ENCODE measurements at regions not wholly inside any gene's neighbourhood (a gene's known extent, or its start where the extent isn't known, plus 50 kb on each side); places are given as distances from the start of the nearest gene placed in this dataset.
"Not testable (repeated sequence)": the region's sequence is repeated elsewhere in the genome, so short reads cannot be mapped to it uniquely, and the experiment has no call there.

DNA sequence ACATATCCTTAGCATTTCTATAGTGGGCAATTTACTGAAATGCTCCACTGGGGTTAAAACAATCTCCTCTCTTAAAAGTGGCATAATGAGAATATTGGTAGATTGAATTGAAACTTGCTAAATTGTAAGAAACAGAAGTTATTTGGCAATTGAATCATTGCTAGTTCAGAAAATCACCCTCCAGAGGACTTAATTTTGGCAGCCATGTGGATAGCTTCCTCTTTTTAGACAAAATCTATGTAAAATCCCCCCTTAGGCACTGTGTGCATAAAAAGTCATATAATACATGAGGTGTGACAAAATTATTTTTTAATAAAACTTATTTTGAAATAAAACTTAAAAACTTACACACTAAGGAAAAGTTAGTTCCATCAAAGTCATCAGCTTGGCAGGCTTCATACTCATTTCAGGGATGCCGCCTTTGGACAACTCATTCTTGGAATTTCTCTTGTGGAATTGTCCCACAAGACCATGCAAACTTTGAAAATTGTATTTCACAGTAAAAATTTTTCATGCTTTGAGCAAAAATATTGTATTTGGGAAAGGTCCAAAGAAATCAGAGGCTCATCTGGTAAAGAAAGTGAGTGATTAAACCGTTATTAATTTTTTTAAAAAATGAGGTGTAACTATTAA lies 473.0 kb downstream of the BCKDHB start:
- DNase-seq (ENCODE audit: low spot score), result no peak
- intact Hi-C loops (cut with DNase I), result no loop called here

DNA sequence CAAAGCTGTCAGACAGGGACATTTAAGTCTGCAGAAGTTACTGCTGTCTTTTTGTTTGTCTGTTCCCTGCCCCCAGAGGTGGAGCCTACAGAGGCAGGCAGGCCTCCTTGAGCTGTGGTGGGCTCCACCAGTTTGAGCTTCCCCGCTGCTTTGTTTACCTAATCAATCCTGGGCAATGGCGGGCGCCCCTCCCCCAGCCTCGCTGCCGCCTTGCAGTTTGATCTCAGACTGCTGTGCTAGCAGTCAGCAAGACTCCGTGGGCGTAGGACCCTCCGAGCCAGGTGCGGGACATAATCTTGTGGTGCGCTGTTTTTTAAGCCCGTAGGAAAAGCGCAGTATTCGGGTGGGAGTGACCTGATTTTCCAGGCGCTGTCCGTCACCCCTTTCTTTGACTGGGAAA lies 466.8 kb downstream of the BCKDHB start:
- intact Hi-C loops (cut with DNase I); DNase-seq (ENCODE audit: low spot score): not testable (repeated sequence)

DNA sequence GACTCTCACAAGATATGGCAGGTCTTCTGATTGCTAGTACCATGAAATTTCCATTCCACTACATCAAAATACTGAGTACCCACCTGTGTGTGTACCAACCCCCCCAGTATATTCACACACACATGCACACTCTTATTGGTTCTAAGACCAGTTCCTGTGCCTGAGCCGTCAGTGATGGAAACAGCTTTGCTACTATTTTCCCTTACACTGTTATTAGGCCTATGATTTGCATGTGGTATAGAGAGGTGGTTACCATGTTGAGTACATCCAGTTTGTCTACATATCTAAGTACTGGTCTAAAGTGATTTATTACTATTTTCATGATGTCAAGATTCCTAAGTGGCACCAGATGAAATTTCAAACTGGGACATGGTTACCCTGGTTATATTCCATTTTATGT lies 459.9 kb downstream of the BCKDHB start:
- intact Hi-C loops (cut with DNase I), result no loop called here
- no peak for DNase-seq (ENCODE audit: low spot score)

DNA sequence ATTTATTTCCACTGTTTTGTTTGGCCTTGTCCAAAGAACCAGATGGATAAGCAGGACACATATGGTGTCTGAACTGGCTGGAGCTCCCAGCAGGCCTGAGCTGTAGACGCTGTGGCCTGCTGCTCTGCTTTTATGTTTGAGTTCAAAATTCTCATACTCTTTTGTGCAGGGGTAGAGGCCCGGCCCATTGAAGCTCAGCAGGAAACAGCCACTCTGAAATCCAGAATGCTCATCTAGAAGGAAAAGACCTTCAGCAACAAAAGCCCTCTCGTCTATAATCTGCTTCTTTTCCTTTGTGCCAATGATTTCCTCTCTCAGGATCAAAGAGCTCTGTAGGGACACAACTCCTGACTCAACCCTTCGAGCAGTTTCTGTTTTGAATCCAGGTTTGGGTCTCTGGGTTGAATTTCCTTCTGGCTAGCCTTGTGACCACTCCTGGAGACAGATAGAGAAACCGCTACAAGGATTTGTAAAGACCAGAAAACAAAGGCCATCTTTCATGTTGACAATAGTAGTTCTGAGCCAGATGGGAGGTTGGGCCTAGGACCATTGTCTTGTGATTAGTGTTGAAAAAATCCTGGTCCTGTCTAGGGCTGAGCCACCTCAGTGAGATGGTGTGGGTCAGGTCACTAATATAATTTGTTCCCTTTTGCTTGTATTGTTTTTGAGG lies 446.7 kb downstream of the BCKDHB start:
- intact Hi-C loops (cut with DNase I), result no loop called here

DNA sequence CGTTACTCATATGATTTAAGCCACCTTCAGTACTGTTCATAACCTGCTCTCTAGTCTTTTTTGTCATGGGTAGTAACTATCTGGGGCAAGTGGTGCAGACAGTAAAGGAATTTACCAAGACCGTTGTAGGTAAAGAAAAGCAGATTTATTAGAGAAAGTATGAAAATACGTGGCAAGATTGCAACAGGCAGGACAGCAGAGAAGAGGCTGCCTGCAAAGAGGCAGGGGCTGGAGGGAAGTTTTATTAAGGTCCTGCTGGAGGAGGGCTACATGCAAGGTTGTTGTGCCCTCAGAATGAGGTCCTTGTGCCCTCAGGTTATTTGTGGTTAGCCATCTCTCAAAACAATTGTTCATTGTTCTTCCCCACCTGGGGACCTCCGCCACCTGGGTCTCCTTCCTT lies 444.3 kb downstream of the BCKDHB start:
- intact Hi-C loops (cut with DNase I), result no loop called here
- no peak for DNase-seq (ENCODE audit: low spot score)

More for the DNA sequence above, 446.7 kb downstream of the BCKDHB start:
- DNase-seq (ENCODE audit: low spot score), result no peak

DNA sequence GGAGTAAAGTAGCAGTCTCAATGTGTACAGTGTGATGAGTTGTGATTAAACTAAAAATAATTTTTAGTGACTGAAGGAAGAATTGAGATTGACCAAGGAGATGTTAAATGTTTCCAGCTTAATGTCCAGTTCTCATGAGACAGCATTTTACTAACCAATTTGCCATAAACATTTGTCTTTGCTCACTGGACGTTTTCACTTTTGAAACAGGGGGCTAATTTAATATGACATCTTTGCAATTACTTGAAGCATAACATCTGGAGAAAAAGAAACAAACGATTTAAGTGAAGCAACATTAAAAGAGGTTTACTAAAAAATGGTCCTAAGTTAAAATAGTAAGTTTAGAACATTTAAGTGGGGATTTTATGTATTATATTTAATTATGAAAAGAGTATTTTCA lies 443.8 kb downstream of the BCKDHB start:
- no peak for DNase-seq (ENCODE audit: low spot score)
- intact Hi-C loops (cut with DNase I), result no loop called here

DNA sequence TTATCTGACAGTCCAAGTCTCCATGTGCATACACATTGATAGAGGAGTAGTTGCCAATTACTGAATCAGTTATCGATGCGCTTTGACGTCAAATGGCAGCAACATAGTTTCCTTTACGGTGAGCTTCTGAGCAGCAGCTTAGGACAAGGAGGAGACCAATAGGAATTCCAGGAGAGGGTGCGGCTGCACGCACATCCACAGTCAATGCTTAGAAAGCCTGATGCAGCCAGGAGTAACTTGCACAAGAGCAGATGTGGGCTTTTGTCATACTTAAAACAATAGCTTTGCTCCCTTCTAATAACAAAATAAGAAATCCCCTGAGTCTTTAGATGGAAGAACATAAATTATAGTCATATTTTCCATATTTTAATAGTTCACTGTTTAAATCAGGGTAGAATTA lies 442.1 kb downstream of the BCKDHB start:
- intact Hi-C loops (cut with DNase I), result no loop called here
- DNase-seq (ENCODE audit: low spot score), result no peak

DNA sequence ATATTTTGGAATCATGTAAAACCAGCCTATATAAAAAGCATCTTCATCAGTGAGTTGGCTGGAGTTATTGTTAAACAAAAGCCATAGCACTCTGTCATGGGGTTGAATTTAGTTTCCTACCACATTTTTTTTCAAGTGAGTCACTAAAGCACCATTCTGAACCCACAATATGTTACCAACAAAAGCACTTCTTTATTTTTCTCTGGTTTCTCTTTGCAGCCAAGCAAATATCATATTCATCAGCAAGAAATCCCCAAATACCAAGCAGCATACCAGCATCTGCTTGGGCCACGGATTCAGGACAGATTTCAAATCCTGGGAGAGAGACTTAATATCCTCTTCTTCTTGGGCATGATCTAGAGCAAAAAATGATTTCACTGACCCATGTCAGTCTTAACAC lies 441.4 kb downstream of the BCKDHB start:
- intact Hi-C loops (cut with DNase I), result no loop called here
- no peak for DNase-seq (ENCODE audit: low spot score)

DNA sequence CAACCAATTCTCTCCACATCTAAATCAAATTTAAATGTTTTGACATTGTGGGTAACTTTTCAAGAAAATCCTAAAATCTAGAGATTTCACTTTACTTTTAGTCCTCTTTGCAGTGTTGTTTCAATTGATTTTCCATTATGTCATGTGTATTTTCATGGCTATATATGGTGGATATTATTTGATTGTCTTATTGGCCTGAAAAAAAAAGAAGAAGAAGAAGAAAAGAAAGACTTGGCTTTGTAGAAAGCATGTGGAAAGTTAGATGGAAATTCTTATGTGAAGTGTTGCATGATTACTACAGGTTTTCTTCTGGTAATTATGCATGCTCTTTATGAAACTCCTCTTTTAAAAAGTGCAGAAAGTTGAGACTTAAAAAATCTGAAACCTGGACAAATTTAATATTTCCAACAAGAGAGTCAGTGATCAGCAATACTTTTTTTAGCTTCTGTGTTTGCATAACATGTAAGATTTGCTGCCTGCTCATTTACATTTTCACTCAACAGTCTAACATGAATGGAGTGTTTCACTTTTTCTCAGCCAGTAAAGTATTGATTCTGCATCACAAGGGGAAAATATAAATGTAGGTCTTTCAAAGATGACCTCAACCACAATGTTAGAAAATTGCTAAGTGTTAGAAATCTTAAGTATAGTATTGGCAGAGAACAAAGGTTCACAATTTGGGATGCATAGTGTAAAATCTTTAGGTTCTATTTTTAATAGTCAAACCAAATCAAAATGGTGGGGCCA lies 438.7 kb downstream of the BCKDHB start:
- no peak for DNase-seq (ENCODE audit: low spot score)
- intact Hi-C loops (cut with DNase I), result no loop called here

DNA sequence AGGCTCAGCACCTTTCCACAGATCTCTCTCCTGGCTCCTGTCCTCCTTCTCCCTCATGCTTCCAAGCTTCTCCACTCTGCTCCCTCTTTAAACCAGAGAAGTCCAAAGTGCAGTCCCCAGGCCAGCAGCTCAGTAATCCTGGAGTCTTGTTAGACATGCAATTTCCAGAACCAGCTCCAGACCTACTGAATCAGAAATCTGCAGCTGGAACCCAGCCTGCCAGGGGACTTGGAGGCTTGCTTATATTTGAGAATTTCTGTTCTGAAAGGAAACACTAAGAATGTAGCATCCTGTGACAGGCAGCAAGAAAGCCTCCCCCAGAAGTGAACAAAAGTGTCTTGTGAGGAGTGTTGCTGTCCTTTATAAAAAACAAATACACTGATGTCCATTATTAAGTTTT lies 438.1 kb downstream of the BCKDHB start:
- intact Hi-C loops (cut with DNase I), result no loop called here
- DNase-seq (ENCODE audit: low spot score), result no peak

DNA sequence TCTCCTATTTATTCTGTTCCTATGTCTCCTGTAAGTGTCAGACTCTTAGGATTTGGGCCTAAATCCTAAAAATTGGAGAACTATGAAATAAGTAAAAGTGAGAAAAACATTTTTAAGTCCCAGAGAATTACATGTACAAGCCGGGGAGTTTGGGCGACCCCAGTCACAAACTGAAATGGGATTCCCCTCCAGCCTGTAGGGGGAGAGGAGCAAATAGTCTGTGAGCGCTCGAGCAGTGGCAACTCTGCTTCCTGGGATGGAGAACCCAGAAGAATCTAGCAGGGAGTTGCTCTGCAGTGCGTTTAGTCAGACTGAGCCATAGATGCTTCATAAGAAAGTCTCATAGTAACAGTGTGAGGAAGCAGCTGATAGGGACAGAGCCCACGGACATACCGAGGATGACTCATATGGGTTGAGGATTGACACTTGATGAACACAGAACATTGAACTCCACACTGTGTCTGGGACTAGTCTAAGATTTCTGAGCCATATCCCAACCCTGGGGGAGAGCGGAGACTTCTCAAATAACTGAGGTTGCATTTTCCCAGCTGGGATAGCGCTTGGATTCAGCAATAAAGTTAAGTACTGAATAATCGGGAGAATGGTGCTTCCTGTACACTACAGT lies 437.2 kb downstream of the BCKDHB start:
- no peak for DNase-seq (ENCODE audit: low spot score)
- intact Hi-C loops (cut with DNase I), result no loop called here

DNA sequence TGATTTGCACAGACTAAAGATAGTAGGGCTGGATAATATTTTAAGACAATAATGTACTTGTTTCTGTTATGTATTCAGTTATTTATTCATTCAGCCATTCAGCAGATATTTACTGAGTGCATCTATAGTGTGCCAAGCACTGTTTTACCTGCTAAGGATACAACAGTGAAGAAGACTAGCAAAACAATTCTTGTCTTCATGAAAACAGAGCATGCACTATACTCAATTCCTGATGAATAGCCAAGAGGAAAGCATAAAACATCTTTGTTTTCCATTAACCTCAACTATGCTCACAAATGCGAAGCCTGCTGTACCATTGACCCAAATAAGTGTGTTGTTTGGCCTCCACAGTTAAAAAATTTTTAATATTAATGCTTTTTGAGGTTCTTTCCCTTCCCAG lies 436.7 kb downstream of the BCKDHB start:
- intact Hi-C loops (cut with DNase I), result no loop called here

DNA sequence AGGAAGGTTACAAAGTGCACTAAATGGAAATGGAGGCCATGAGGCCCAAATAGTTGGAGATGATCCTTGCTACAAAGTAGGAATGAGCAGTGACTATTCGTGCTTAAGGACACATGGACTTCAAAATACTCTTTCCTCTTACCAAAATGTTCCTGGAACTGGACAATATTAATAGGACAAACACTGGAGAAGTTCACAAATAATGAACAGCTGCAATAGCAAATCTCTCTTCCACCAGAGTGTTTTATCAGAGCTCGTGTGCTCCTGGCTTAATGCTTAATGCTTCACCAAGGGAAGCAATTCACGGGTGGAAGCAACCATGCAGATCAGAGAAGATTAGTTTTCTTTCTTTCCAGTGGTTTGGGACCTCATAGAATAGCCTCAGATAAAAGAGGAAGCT lies 435.4 kb downstream of the BCKDHB start:
- intact Hi-C loops (cut with DNase I), result no loop called here
- DNase-seq (ENCODE audit: low spot score), result no peak

More for the DNA sequence above, 436.7 kb downstream of the BCKDHB start:
- no peak for DNase-seq (ENCODE audit: low spot score)

DNA sequence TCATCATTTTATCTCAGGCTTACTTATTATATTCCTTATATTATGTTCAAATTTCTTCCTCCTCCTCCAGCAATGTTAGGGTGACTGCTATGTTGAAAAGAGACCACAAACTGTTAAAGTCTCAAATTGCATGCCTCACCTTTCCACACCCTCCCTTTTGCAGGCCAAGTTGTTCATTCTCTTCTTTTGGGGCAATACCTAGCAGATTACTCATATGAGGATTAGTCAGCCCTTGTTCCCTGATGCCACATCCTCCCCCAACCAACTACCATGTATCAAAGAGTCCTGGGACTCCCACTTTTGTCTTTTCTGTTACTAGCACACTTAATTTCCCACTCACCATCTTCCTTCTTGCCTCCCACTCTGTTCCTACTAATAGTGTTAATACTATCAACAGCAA lies 434.7 kb downstream of the BCKDHB start:
- DNase-seq (ENCODE audit: low spot score), result no peak
- intact Hi-C loops (cut with DNase I), result no loop called here

DNA sequence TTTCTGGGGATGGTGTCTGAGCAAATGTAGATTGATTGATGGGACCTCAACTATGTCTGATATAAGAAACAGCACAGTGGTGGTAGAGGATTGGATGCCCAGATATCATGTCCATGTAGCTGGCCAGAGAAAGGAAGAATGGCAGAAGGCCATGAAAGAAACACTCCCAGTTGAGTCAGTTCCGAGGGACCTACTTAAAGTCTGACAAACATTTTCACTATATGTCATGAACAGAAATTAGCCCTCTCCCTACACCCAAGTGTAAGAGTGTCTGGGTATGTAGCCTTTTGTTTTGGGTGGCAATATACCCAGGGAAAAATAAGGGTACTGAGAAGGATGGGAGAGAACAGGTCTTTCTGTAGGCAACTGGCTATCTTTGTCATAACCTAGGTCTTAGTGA lies 434.2 kb downstream of the BCKDHB start:
- no peak for DNase-seq (ENCODE audit: low spot score)
- intact Hi-C loops (cut with DNase I), result no loop called here

DNA sequence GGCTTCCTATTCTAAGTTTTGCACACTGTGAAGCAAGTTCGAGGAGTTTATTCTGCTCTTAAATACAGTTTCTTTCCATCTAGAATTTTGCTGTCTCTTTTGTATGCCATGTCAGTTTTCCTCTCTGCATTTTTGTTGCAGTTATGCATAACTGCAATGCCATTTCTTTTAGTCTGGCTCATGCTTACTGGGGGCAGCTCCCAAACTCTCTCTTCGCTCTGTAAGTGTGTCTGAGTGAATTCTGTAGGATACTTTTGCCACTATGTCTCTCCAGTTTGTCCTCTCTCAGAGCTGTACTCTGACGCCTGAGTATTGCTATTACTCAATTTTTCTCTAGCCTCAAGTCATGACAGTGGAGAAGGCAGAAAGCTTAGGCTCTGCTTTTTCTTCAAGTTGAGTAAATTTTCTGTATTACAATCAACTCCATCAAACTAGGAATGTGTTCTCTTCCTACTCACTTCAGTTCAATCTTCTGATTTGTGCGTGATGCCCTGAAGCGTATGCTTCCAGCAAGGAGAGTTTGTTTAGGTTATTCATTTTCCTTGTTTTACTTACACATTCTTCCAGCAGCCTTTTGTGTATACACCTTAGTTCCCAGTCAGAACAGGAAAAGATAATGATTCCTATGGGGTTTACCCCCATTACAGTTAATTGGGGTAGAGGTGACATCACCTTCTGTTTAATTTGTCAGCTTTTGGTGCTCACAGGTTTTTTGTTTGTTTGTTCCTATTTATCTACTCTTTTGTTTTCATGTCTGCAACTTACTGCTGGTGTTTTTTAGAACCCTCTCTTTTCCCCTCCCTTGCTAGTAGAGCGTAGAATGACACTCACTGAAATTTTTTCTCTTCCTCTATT lies 430.9 kb downstream of the BCKDHB start:
- intact Hi-C loops (cut with DNase I), result no loop called here
- no peak for DNase-seq (ENCODE audit: low spot score)

DNA sequence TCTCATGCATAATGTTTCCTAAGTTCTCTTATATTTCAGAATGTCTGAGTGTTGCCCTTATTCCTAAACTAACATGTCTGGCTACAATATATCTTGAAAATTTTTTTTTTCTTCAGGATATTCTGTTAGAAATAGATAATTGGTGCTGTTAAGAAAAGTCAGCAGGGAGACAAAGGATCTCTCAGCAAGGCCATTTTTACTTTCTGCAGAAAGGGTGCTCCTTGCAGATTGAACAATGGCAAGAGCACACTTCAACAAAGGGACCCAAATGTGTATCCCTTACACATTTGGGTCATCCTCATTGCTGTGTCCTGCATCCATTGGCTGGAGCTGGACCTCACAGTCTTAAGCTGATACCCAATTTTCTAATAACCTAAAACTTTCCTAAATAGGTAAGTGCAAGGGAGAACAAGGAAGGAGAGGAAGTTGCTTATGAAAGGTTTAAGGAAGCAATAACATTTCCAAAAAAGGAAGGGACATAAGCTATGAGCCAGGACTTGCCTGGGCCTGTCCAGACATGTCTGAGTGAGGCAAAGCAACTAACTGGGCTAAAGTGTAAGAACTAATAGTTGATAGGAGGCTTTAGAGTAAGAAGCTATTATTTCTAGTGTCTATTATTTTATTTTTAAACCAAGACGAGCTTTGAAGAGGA lies 429.6 kb downstream of the BCKDHB start:
- intact Hi-C loops (cut with DNase I), result no loop called here

DNA sequence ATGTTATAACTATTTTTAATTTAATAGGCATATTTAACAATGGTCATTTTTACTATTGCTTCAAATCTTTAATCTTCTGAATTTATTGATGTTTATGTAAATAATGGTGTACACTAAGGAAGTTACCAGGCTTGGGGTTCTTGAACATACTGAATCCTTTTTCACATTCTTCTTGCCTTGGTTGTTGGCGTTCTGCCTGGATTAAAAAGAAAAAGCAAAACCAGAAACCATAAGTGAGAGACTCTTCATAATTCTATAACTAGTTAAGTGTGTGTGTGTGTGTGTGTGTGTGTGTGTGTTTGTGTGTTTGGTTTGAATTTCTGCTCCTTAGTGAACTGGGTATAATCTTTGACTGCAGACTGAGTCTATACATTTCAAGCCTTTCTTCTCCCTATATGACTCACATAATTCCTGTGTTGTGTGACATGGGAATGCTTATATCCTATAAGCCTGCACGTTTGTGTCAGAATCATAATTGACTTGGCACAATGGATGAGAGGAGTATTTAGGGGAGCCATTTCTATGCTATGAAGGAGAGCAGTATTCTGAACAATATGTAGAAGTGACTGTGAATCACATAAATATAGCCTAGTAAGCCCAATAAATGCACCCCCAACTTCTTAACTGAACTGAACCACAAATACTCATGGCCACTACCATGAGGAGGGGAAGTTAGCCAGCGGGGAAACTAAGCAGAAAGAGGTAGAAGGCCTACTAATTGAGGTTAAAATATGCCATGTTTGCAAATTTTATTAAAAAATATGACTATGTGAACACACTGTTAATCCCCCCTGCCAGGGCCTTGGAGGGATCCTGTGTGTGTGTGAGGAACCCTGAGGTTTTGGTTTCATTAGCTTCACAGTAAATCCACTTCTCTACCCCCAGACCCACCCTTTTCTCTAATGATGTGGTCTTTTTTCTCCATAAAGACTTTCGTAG lies 425.5 kb downstream of the BCKDHB start:
- intact Hi-C loops (cut with DNase I), result no loop called here

More for the DNA sequence above, 429.6 kb downstream of the BCKDHB start:
- no peak for DNase-seq (ENCODE audit: low spot score)

More for the DNA sequence above, 425.5 kb downstream of the BCKDHB start:
- no peak for DNase-seq (ENCODE audit: low spot score)
